NCI-H1092 treated with DMSO at 0.1 percent for 48 hours (cell line): ENCODE measurements at regions not wholly inside any gene's neighbourhood (a gene's known extent, or its start where the extent isn't known, plus 50 kb on each side); places are given as distances from the start of the nearest gene placed in this dataset.

Experiments
- DNase-seq: peaks from one replicate; lab custom pipeline; 2025; lab: John Stamatoyannopoulos, UW

GRCh38 chr19:31501427-31502195 lies 152.4 kb upstream of the TSHZ3 start:
- no peak for DNase-seq

- no peak for DNase-seq
Measured at GRCh38 chr19:31502536-31503170, 153.4 kb upstream of the TSHZ3 start.

DNA sequence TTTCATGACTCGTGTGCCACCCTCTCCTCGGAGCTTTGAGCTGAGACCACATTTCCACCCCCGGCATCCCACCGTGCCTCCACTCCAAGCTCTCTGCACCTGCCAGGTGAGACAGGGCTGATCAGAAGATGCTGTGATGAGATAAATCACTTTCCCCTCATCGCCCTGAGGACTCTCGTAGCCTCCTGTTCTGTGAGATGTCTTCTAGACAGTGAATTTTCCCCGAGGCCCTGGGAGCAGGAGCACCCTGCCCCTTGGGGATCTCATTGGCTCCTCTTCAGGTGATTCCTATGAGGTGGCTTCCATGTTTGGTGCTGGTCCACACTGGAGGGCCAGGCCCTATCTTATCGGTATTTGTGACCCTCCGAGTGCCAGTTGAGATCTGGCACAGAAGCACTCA lies 154.0 kb upstream of the TSHZ3 start:
- no peak for DNase-seq

- no peak for DNase-seq
Measured at GRCh38 chr19:31504221-31504620, 155.0 kb upstream of the TSHZ3 start.

GRCh38 chr19:31505596-31505910 lies 156.3 kb upstream of the TSHZ3 start:
- DNase-seq: no peak

DNA sequence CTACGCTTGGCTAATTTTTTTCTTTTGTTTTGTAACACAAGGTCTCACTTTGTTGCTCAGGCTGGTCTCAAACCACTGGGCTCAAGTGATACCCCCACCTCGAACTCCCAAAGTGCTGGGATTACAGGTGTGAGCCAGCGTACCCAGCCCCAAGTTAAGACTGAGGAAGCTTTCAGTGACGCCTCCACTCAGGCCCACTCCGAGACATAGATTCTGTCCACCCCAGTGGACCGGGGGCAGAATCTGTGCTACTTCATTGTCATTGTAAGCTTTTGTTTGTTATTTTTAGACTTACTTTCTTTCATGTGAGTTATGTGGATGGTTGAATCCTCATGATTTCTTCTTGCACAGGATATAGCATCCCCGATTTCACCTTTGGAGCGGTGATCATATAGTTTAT lies 156.9 kb upstream of the TSHZ3 start:
- DNase-seq: no peak

DNA sequence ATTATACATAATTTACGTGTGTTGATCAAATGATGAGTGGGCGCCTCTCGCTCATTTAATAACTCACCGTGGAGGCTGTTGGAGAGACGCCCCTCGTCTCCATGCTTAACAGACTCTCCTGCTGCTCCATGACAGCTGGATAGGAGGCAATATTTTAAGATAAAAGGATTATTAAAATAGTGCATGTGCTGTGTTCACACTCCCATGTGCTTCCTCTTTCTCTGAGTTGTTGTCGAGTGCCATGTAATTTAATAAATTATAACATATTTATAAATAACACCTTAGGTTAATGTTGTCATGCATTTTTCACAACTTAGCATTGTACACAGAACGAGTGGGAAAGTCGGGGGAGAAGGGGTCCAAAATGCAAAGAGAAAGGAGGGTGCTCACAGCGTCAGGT lies 161.4 kb upstream of the TSHZ3 start:
- no peak for DNase-seq

DNA sequence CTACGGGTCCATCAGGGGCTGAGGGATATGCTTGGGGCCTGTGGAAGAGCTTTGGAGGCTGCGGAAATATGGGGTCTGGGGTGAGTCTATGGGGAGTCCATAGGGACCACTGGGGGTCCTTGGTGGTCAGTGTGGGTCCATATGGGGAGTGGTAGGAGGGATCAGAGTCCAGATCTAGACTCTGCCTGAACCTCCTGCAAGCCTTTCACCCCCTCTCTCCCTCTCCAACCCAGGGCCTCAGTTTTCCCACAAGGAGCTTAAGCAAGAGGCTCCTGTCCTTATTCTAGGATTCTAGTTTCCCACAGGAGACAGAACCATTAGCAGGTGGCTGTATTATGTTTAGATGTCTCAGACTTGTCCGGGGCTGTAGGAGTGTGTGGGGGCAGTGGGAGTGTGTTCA lies 161.9 kb upstream of the TSHZ3 start:
- DNase-seq: no peak

DNA sequence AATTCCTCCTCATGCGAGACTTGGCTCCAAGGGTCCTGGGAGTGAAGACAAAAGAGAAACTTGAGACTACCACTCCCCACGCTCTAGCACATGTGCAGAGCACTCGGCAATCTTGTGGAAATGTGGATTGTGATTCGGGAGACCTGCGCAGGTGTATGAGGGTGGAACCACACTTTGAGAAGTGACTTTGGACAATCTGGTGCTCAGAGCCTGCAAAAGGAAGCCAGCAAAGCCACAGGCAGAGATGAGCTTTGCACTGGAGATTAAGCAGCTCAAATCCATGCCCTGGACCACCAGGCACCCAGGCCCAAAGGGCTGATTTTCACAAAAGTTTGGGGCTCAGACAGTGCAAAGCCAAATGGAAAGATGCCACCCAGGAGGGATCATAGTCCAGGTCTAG lies 162.5 kb upstream of the TSHZ3 start:
- no peak for DNase-seq

- DNase-seq: no peak
Measured at GRCh38 chr19:31512181-31512970, 163.1 kb upstream of the TSHZ3 start.

GRCh38 chr19:31513841-31514240 lies 164.6 kb upstream of the TSHZ3 start:
- no peak for DNase-seq

DNA sequence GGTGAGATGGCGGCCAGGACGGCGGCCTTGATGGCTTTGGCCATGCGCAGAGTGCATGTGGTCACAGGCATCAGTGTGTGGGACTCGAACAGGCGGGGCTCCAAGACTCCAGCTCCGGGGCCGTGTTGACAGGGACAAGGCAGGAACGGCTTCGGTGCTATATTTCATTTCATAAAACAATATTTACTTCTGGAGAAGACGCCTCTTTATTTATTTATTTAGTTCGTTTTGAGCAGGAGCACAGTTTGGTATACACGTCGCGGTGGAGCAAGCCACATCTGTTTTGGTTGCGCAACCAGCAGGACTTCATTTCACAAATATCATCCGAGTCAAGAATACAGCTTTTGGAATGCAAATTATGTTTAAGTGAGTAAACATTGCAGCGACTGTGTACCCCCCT lies 166.7 kb upstream of the TSHZ3 start:
- no peak for DNase-seq

- no peak for DNase-seq
Measured at GRCh38 chr19:31516756-31517155, 167.5 kb upstream of the TSHZ3 start.

DNA sequence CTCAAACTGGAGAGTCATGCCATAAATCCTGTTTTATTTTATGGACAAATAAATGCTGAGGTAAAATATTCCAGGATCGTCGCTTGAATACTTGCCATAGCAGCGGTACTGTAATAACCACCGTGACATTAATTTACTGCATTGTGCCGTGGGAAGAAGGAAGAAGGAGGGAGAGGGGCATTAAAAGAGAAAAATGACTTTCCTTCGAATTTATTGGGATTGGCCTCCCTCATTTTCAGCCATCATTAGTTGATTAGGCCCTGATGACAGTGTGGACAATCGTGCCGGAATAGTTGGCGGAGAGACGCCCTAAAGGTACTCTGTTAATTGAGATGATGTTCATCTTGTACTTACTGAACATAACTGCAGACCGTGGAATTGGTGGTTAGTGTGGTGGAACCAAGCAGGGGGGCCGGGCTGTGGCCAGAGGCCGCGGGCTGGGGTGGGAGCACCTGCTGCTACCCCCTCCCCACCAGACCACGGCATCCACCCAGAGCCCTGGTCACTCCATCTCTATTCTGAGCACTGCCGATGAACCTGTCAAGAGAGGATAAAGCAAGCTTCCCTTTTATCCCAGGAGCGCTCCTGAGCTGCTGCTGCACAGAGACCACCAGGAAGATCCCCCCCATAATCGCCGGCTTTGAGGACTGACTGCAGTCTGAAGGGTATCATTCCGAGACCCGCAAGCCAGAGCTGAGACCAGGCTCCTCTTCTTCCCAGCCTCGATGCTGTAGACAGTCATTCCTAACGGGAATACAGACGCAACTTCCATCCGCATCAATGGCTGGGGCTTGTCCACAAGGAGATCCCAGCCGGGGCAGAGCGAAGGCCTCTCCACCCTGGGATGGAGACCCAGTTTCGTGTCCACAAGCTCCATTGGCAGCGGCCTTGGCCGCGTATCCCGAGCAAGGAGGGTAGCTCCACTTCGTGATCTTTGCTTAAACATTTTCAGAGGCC lies 168.3 kb upstream of the TSHZ3 start:
- DNase-seq: no peak

DNA sequence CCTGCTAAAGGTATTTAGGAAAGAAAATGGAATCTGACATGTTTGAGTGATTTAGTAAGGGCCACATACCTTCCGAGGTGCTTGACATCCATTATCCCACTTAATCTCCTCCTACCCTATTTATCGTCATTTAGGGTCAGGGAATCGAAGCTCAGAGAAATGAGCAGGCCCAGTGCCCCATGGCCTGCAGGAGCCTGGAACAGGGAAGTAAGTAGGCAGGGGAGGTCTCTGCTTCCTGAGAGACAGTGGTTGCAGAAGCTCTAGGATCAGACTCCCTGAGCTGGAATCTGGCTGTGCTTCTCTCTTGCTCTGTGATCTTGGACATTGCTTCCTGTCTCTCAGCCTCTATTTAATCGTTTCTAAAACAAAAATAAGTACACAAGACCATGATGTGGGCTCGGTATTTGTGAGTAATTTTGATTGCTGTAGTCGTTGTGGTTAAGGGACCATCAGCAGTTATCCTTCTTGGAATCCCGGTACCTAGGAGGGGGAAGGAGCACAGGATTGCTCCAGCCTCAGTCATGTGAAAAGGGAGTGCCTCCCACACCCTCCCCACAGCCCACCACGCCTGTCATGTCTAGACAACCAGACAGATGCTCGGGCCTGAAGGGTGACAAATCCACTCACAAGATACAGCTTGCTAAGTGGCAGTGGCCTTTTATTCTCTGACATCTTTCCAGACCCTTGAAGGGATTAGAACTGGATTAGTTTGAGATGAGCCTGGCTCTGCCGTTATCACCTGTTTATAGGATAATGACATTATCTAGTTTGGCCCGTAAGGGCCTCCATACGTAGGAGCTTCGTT lies 169.2 kb upstream of the TSHZ3 start:
- DNase-seq: no peak

GRCh38 chr19:31519256-31519655 lies 170.0 kb upstream of the TSHZ3 start:
- DNase-seq: no peak

GRCh38 chr19:31519908-31520307 lies 170.7 kb upstream of the TSHZ3 start:
- DNase-seq: no peak

DNA sequence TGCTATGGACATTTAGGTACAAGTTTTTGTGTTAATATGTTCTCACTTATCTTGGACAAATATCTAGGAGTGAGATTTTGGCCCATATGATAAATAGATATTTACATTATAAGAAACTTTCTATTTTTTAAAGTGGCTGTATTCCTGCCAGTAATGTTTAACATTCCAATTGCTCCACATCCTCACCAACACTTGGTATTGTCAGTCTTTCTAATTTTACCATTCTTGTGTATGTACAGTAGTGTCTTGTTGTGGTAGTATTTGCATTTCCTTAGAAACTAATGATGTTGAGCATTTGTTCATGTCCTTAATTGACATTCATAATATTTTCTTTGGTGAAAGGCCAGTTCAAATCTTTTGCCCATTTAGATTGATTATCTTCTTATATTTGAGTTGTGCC lies 171.4 kb upstream of the TSHZ3 start:
- no peak for DNase-seq

DNA sequence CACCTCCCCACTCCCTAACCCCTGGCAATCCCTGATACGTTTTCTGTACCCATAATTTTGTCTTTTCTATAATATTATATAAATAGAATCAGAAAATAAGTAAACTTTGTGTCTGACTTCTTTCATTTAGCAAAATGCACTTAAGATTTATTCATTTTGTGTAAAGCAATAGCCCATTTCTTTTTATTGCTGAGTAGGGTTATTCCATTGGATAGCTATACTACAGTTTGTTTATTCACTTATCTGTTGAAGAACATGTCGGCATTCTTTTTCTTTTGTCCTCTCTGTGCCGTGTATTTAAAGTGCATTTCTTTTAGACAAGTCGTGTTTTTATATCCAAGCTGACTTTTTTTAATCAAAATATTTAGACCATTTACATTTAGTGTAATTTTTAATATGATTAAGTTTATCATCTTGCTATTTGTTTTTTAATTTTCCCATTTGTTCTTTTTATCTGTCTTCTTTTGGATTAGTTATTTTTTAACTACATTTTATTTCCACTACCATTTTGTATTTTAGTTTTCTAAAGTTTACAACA lies 176.4 kb upstream of the TSHZ3 start:
- no peak for DNase-seq

GRCh38 chr19:31527443-31527842 lies 178.2 kb upstream of the TSHZ3 start:
- DNase-seq: no peak

DNA sequence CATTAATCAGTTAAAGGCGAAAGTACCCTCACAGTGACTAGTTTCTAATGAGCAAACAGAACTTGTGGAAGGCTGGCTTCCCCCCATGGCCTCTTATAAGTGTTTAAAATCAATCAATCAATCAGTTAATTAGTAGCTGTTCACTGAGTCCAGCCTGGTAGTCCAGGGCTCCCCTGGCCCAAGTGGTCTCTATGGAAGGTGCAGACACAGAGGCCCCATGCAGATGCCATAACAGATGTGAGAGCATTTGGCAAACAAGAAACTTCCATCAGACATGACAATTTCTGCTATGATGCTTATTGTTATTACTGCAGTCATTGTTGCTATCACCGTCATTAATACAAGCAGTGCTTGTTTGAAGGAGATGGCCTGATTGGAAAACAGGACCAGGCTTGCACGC lies 179.0 kb upstream of the TSHZ3 start:
- no peak for DNase-seq
